SK-N-SH (cell line): ENCODE measurements at regions not wholly inside any gene's neighbourhood (a gene's known extent, or its start where the extent isn't known, plus 50 kb on each side); places are given as distances from the start of the nearest gene placed in this dataset.

ENCODE experiments used
- CTCF ChIA-PET: fragments of 300-600, 350-600 bp; formaldehyde crosslinking; extraction: SDS; loops from one replicate; lab custom pipeline; 2021; lab: Yijun Ruan, JAX
- POLR2A ChIA-PET: fragments of 350-600 bp; sonication (Branson Sonifier 250); formaldehyde crosslinking; extraction: SDS; loops from one replicate; lab custom pipeline; 2020; ENCODE audit warnings: antibody characterized with exemption, inconsistent platforms; lab: Yijun Ruan, JAX
- DNase-seq: peaks from one replicate; pipeline ENCODE4 v3.0.0; 2012
- H2AFZ ChIP-seq: fragments of 200-600 bp; sonication (generic); 2 replicates; pipeline ENCODE4 v1.8.1; 2016; ENCODE audit warnings: antibody characterized with exemption, mild to moderate bottlenecking, low read depth
- H3F3A ChIP-seq: fragments of 200-600 bp; sonication (generic); replicated peaks from 2 replicates; pipeline ENCODE3; 2016; ENCODE audit warnings: antibody characterized with exemption, mild to moderate bottlenecking; ENCODE audit not compliant: insufficient read depth
- H3K27ac ChIP-seq, 2 experiments: fragments of 200-500 bp in 1 of 2; fragments of 200-600 bp in 1 of 2; sonication (Bioruptor generic) in 1 of 2; sonication (generic), shearing (Covaris generic) in 1 of 2; 2 replicates each; pipeline versions ENCODE4 v1.5.1 to v1.6.1; 2014 to 2016; ENCODE audit warnings: low read depth in 2 of 2, inconsistent platforms in 1 of 2, low read length in 1 of 2, mild to moderate bottlenecking in 1 of 2, mixed read lengths in 1 of 2
- H3K27me3 ChIP-seq: fragments of 200-600 bp; sonication (generic), shearing (Covaris generic); 2 replicates; pipeline ENCODE4 v1.6.1; 2016; ENCODE audit warnings: mixed run types; ENCODE audit not compliant: insufficient read depth
- H3K36me3 ChIP-seq, 2 experiments: fragments of 200-500 bp in 1 of 2; fragments of 200-600 bp in 1 of 2; sonication (Bioruptor generic) in 1 of 2; sonication (generic) in 1 of 2; replicated peaks in 1 of 2; 2 replicates each; pipeline versions ENCODE3 to v1.5.1; 2014 to 2016; ENCODE audit warnings: low read length in 1 of 2, mild to moderate bottlenecking in 1 of 2; ENCODE audit not compliant: insufficient read depth in 2 of 2, control insufficient read depth in 1 of 2
- H3K4me1 ChIP-seq, 2 experiments: fragments of 200-500 bp in 1 of 2; fragments of 200-600 bp in 1 of 2; sonication (Bioruptor generic) in 1 of 2; sonication (generic), shearing (Covaris generic) in 1 of 2; 2 replicates each; pipeline versions ENCODE4 v1.5.1 to v1.6.1; 2014 to 2016; ENCODE audit warnings: low read depth in 1 of 2, low read length in 1 of 2, mixed run types in 1 of 2; ENCODE audit not compliant: insufficient read depth in 2 of 2, control insufficient read depth in 1 of 2
- H3K4me2 ChIP-seq: fragments of 200-600 bp; sonication (generic), shearing (Covaris generic); 2 replicates; pipeline ENCODE4 v1.6.1; 2017; ENCODE audit warnings: mixed run types
- H3K4me3 ChIP-seq, 2 experiments: fragments of 200-500 bp in 1 of 2; fragments of 200-600 bp in 1 of 2; sonication (Bioruptor generic) in 1 of 2; sonication (generic), shearing (Covaris generic) in 1 of 2; 2 replicates each; pipeline versions ENCODE4 v1.5.1 to v1.8.1; 2014 to 2016; ENCODE audit warnings: low read depth in 2 of 2, inconsistent platforms in 1 of 2, low read length in 1 of 2, mild to moderate bottlenecking in 1 of 2, mixed read lengths in 1 of 2, moderate library complexity in 1 of 2
- H3K79me2 ChIP-seq: fragments of 200-600 bp; sonication (generic); 2 replicates; pipeline ENCODE4 v1.8.1; 2017; ENCODE audit warnings: mild to moderate bottlenecking; ENCODE audit not compliant: insufficient read depth
- H3K9ac ChIP-seq: fragments of 200-600 bp; sonication (generic); 2 replicates; pipeline ENCODE4 v1.6.1; 2017; ENCODE audit warnings: mixed run types
- H3K9me2 ChIP-seq: fragments of 200-600 bp; sonication (generic); 2 replicates; pipeline ENCODE4 v1.6.1; 2017; ENCODE audit warnings: mixed run types
- H3K9me3 ChIP-seq: fragments of 200-600 bp; sonication (generic); 2 replicates; pipeline ENCODE4 v1.6.1; 2017; ENCODE audit warnings: mixed run types, mild to moderate bottlenecking, moderate library complexity
- H4K20me1 ChIP-seq: fragments of 200-600 bp; sonication (generic); 2 replicates; pipeline ENCODE4 v1.6.1; 2017; ENCODE audit warnings: mild to moderate bottlenecking, mixed run types; ENCODE audit not compliant: insufficient read depth
- ELF1 ChIP-seq: IDR thresholded peaks from 2 replicates; pipeline ENCODE4 v1.4.0; 2012
- EZH2phosphoT487 ChIP-seq: fragments of 200-600 bp; sonication (generic); IDR thresholded peaks from 2 replicates; pipeline ENCODE4 v1.6.1; 2017; ENCODE audit warnings: low read depth, mixed run types, mild to moderate bottlenecking, antibody characterized with exemption, moderate library complexity, borderline replicate concordance
- FOSL2 ChIP-seq: IDR thresholded peaks from 2 replicates; pipeline ENCODE4 v1.4.0; 2012; ENCODE audit warnings: low read depth, mild to moderate bottlenecking, moderate library complexity, borderline replicate concordance
- FOXM1 ChIP-seq: IDR thresholded peaks from 2 replicates; pipeline ENCODE4 v1.4.0; 2012; ENCODE audit warnings: low read depth, mild to moderate bottlenecking
- IRF3 ChIP-seq: fragments of 150-350 bp; IDR thresholded peaks from 2 replicates; pipeline ENCODE4 v1.6.1; 2016; ENCODE audit warnings: mild to moderate bottlenecking, low read depth, low read length
- JUND ChIP-seq: IDR thresholded peaks from 2 replicates; pipeline ENCODE4 v1.4.0; 2012
- MAX ChIP-seq: IDR thresholded peaks from 2 replicates; pipeline ENCODE4 v1.4.0; 2012; ENCODE audit warnings: low read depth
- MEF2A ChIP-seq: IDR thresholded peaks from 2 replicates; pipeline ENCODE4 v1.4.0; 2012; ENCODE audit warnings: low read depth, borderline replicate concordance
- NFIC ChIP-seq: IDR thresholded peaks from 2 replicates; pipeline ENCODE4 v1.4.0; 2012; ENCODE audit warnings: borderline replicate concordance
- PBX3 ChIP-seq: IDR thresholded peaks from 2 replicates; pipeline ENCODE4; 2012
- RAD21 ChIP-seq: IDR thresholded peaks from 2 replicates; pipeline ENCODE4 v1.6.1; 2012; ENCODE audit warnings: mild to moderate bottlenecking, low read length
- REST ChIP-seq: IDR thresholded peaks from 2 replicates; pipeline ENCODE4 v1.6.1; 2012; ENCODE audit warnings: mild to moderate bottlenecking, low read depth, low read length, moderate library complexity
- RFX5 ChIP-seq: IDR thresholded peaks from 2 replicates; pipeline ENCODE4 v1.6.1; 2012; ENCODE audit warnings: mild to moderate bottlenecking, improper control_type of control experiment, low read length
- SIN3A ChIP-seq: IDR thresholded peaks from 2 replicates; pipeline ENCODE4 v1.6.1; 2012; ENCODE audit warnings: low read depth, mild to moderate bottlenecking, low read length, moderate library complexity, borderline replicate concordance
- SMC3 ChIP-seq: IDR thresholded peaks from 2 replicates; pipeline ENCODE4 v1.6.1; 2012; ENCODE audit warnings: low read depth, low read length, improper control_type of control experiment
- TEAD4 ChIP-seq: IDR thresholded peaks from 2 replicates; pipeline ENCODE4 v1.4.0; 2012; ENCODE audit warnings: mild to moderate bottlenecking, borderline replicate concordance; ENCODE audit not compliant: insufficient read depth
- USF1 ChIP-seq: IDR thresholded peaks from 2 replicates; pipeline ENCODE4 v1.4.0; 2012; ENCODE audit warnings: low read depth, borderline replicate concordance
- WGBS: methylation state at CpG from one replicate; pipeline ENCODE4 v1.1.6; 2017; ENCODE audit warnings: low lambda C conversion rate; 5-methylcytosine and 5-hydroxymethylcytosine counted together

- no peaks in the 10 kb centered on the region for H3K79me2 ChIP-seq
- no peak for DNase-seq
- H3K4me2 ChIP-seq: peak overlapping the region; percentile 9; the same call in 1 of the 2 replicates
- 12% methylated on average over 3 of the region's 3 CpGs for WGBS
- H4K20me1 ChIP-seq: no peaks in the 10 kb centered on the region
- no peak overlapping the region for H2AFZ ChIP-seq
- peaks cover 0 to 4% of the 10 kb centered on the region in 2 experiments; a peak in 1 of 4 replicates for H3K4me1 ChIP-seq
- no peak overlapping the region for H3K9ac ChIP-seq
- H3K9me2 ChIP-seq: no peaks in the 10 kb centered on the region
- H3F3A ChIP-seq: no peaks in the 10 kb centered on the region
- TF ChIP-seq NFIC (0 out of 2 replicates have a peak, but pooled peaks have one; percentile 8), PBX3 (peak; percentile 30; the same call in 1 of the 2 replicates), MEF2A (no peak), USF1 (no peak), JUND (0 out of 2 replicates have a peak, but pooled peaks have one; percentile 9), ELF1 (no peak), REST (no peak), IRF3 (no peak), FOSL2 (peak; percentile 30; the same call in 1 of the 2 replicates)
- no peak overlapping the region for H3K27ac ChIP-seq
- ChIA-PET POLR2A (interaction anchor here (1.3 kb wide), 1 partner anchor 8 kb away, joined by 3 read pairs; no protein-coding TSS in a partner anchor), CTCF (interaction anchor here (0.7 to 3.5 kb wide), 13 partner anchors 12 to 274 kb away, joined by 3 to 25 read pairs (median 3); no protein-coding TSS in a partner anchor)
- no peak overlapping the region for H3K4me3 ChIP-seq
- H3K9me3 ChIP-seq: no peaks in the 10 kb centered on the region
- no peaks in the 10 kb centered on the region for H3K36me3 ChIP-seq
- H3K27me3 ChIP-seq: no peaks in the 10 kb centered on the region
Measured at GRCh38 chr4:99723612-99724011, 66.0 kb upstream of the C4orf54 start.

GRCh38 chr4:99722725-99723124 lies 65.1 kb upstream of the C4orf54 start:
- ChIA-PET CTCF (interaction anchor here (0.6 to 3.5 kb wide), 4 partner anchors 17 to 224 kb away, joined by 3 to 25 read pairs (median 8); no protein-coding TSS in a partner anchor), POLR2A (no interaction called here)
- H3K9ac ChIP-seq: no peak overlapping the region
- DNase-seq: no peak
- H3K36me3 ChIP-seq: no peaks in the 10 kb centered on the region
- H3K27me3 ChIP-seq: no peaks in the 10 kb centered on the region
- no peaks in the 10 kb centered on the region for H3F3A ChIP-seq
- no peaks in the 10 kb centered on the region for H3K79me2 ChIP-seq
- no peaks in the 10 kb centered on the region for H4K20me1 ChIP-seq
- TF ChIP-seq FOXM1: no peak
- no peak for TF ChIP-seq SIN3A
- TF ChIP-seq MAX: no peak
- TF ChIP-seq EZH2phosphoT487: no peak
- TF ChIP-seq NFIC: no peak
- TF ChIP-seq SMC3: no peak
- TF ChIP-seq RAD21: no peak
- TF ChIP-seq MEF2A: no peak
- TF ChIP-seq TEAD4: no peak
- TF ChIP-seq RFX5: no peak
- no peak overlapping the region for H3K4me3 ChIP-seq
- H3K4me1 ChIP-seq: peaks cover 0 to 4% of the 10 kb centered on the region in 2 experiments; a peak in 1 of 4 replicates
- WGBS: 52% methylated on average over 4 of the region's 4 CpGs
- H3K9me3 ChIP-seq: no peaks in the 10 kb centered on the region
- H3K9me2 ChIP-seq: no peaks in the 10 kb centered on the region
- H3K4me2 ChIP-seq: no peak overlapping the region
- H2AFZ ChIP-seq: no peak overlapping the region
- H3K27ac ChIP-seq: no peak overlapping the region
